Fibroblast of lung (primary cell): ENCODE measurements at regions not wholly inside any gene's neighbourhood (a gene's known extent, or its start where the extent isn't known, plus 50 kb on each side); places are given as distances from the start of the nearest gene placed in this dataset.

ENCODE experiments used
- DNase-seq, 2 donors: peaks; one replicate each; pipeline versions ENCODE4 v3.0.0 to v3.0.0-alpha.2; 2010; ENCODE audit warnings: low read depth in 2 of 2
- H2AFZ ChIP-seq: 2 replicates; pipeline ENCODE4 v1.5.1; 2012; ENCODE audit warnings: low read length, control low read depth, inconsistent platforms
- H3K27ac ChIP-seq: 2 replicates; pipeline ENCODE4 v1.5.1; 2011; ENCODE audit warnings: low read length, control low read depth; ENCODE audit not compliant: insufficient read depth
- H3K27me3 ChIP-seq: 2 replicates; pipeline ENCODE4 v1.5.1; 2011; ENCODE audit warnings: mild to moderate bottlenecking, low read length; ENCODE audit not compliant: control insufficient read depth, insufficient read depth
- H3K36me3 ChIP-seq: 2 replicates; pipeline ENCODE4 v1.5.1; 2011; ENCODE audit warnings: low read length; ENCODE audit not compliant: control insufficient read depth, insufficient read depth
- H3K4me1 ChIP-seq: 2 replicates; pipeline ENCODE4 v1.5.1; 2011; ENCODE audit warnings: low read length; ENCODE audit not compliant: control insufficient read depth, insufficient read depth; ENCODE audit errors: extremely low read depth
- H3K4me2 ChIP-seq: 2 replicates; pipeline ENCODE4 v1.5.1; 2011; ENCODE audit warnings: low read length, control low read depth; ENCODE audit not compliant: insufficient read depth; ENCODE audit errors: extremely low read depth
- H3K4me3 ChIP-seq, 4 experiments: fragments of 200-600 bp in 1 of 4; sonication (generic) in 1 of 4; replicated peaks in 1 of 4; 2 replicates each; pipeline ENCODE4 v1.5.1; 2011 to 2016; ENCODE audit warnings: low read length in 4 of 4, low read depth in 3 of 4, mild to moderate bottlenecking in 3 of 4, control low read depth in 2 of 4, inconsistent platforms in 1 of 4, mixed read lengths in 1 of 4; ENCODE audit not compliant: insufficient read depth in 1 of 4; ENCODE audit errors: control extremely low read depth in 1 of 4
- H3K79me2 ChIP-seq: 2 replicates; pipeline ENCODE4 v1.5.1; 2012; ENCODE audit warnings: mild to moderate bottlenecking, low read length, inconsistent platforms; ENCODE audit not compliant: control insufficient read depth, insufficient read depth
- H3K9ac ChIP-seq: 2 replicates; pipeline ENCODE4 v1.5.1; 2011; ENCODE audit warnings: mild to moderate bottlenecking, low read length, control low read depth; ENCODE audit not compliant: insufficient read depth
- H3K9me3 ChIP-seq: 2 replicates; pipeline ENCODE4 v1.5.1; 2012; ENCODE audit warnings: low read depth, low read length; ENCODE audit not compliant: control insufficient read depth, insufficient read depth
- H4K20me1 ChIP-seq: 2 replicates; pipeline ENCODE4 v1.5.1; 2011; ENCODE audit warnings: low read length; ENCODE audit not compliant: control insufficient read depth, insufficient read depth; ENCODE audit errors: extremely low read depth
- EZH2 ChIP-seq: IDR thresholded peaks from 2 replicates; pipeline ENCODE4 v1.5.1; 2012; ENCODE audit warnings: low read length, control low read depth, mild to moderate bottlenecking; ENCODE audit errors: missing control alignments
- TF ChIP-seq, protein P1 (sequence below), 2 donors: IDR thresholded peaks in 1 of 2; conservative IDR thresholded peaks in 1 of 2; 1 replicate in 1 of 2; 2 replicates in 1 of 2; pipeline ENCODE4 v1.5.1; 2011 to 2012; ENCODE audit warnings: low read length in 2 of 2, control low read depth in 1 of 2, inconsistent platforms in 1 of 2, low read depth in 1 of 2, mild to moderate bottlenecking in 1 of 2

- no peak for TF ChIP-seq EZH2
- TF ChIP-seq, protein P1, sequence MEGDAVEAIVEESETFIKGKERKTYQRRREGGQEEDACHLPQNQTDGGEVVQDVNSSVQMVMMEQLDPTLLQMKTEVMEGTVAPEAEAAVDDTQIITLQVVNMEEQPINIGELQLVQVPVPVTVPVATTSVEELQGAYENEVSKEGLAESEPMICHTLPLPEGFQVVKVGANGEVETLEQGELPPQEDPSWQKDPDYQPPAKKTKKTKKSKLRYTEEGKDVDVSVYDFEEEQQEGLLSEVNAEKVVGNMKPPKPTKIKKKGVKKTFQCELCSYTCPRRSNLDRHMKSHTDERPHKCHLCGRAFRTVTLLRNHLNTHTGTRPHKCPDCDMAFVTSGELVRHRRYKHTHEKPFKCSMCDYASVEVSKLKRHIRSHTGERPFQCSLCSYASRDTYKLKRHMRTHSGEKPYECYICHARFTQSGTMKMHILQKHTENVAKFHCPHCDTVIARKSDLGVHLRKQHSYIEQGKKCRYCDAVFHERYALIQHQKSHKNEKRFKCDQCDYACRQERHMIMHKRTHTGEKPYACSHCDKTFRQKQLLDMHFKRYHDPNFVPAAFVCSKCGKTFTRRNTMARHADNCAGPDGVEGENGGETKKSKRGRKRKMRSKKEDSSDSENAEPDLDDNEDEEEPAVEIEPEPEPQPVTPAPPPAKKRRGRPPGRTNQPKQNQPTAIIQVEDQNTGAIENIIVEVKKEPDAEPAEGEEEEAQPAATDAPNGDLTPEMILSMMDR (conservative IDR thresholded peaks at IDR 0.05 in 1 of 2, IDR thresholded peaks at IDR 0.05 in 1 of 2; ENCODE audit: low read depth in 1 of 2, low read length in 2 of 2): no peak
- Histone ChIP-seq H2AFZ (no peak overlapping the region), H3K36me3 (no peaks in the 10 kb centered on the region), H3K27me3 (no peaks in the 10 kb centered on the region), H3K4me1 (no peaks in the 10 kb centered on the region), H3K9me3 (no peaks in the 10 kb centered on the region), H4K20me1 (no peaks in the 10 kb centered on the region), H3K27ac (no peak overlapping the region), H3K79me2 (no peaks in the 10 kb centered on the region), H3K9ac (no peak overlapping the region), H3K4me3 (no peak overlapping the region), H3K4me2 (no peak overlapping the region)
- no peak for DNase-seq
Observed at GRCh38 chr12:110971189-110971920, 51.0 kb upstream of the MYL2 start.
